OCI-LY7 (cell line): ENCODE measurements at regions not wholly inside any gene's neighbourhood (a gene's known extent, or its start where the extent isn't known, plus 50 kb on each side); places are given as distances from the start of the nearest gene placed in this dataset.

Experiments used
- BruUV-seq: library from RNA; stranded (reverse); fragments of 400-500 nt; replicated peaks from 2 replicates; lab custom pipeline; 2021; lab: Mats Ljungman, UMichigan
- CTCF ChIA-PET: fragments of 300-600 bp; sonication (Branson Sonifier 250); formaldehyde crosslinking; loops from one replicate; lab custom pipeline; 2022; ENCODE audit warnings: antibody characterized with exemption; ENCODE audit not compliant: unreplicated experiment; lab: Charles Lee
- POLR2A ChIA-PET: fragments of 300-600 bp; sonication (Branson Sonifier 250); formaldehyde crosslinking; loops from one replicate; lab custom pipeline; 2022; ENCODE audit warnings: antibody characterized with exemption; lab: Charles Lee
- DNase-seq: peaks from one replicate; pipeline ENCODE4 v3.0.0-alpha.2; 2015; ENCODE audit warnings: low spot score
- H2AFZ ChIP-seq: fragments of 200-600 bp; sonication (generic), shearing (Covaris generic); 2 replicates; pipeline ENCODE4 v1.6.1; 2014; ENCODE audit warnings: mild to moderate bottlenecking, antibody characterized with exemption, low read length, moderate library complexity
- H3K27ac ChIP-seq: fragments of 200-600 bp; sonication (generic); 2 replicates; pipeline ENCODE4 v1.5.1; 2014; ENCODE audit warnings: mixed run types, low read depth, mild to moderate bottlenecking, moderate library complexity, low read length, inconsistent platforms; ENCODE audit not compliant: poor library complexity, severe bottlenecking
- H3K36me3 ChIP-seq: fragments of 200-600 bp; sonication (generic); 2 replicates; pipeline ENCODE4 v1.6.1; 2014; ENCODE audit warnings: mild to moderate bottlenecking, antibody characterized with exemption, low read length, moderate library complexity, mixed read lengths; ENCODE audit not compliant: insufficient read depth
- H3K4me1 ChIP-seq: fragments of 200-600 bp; sonication (generic); 2 replicates; pipeline ENCODE4 v1.5.1; 2014; ENCODE audit warnings: mild to moderate bottlenecking, low read length; ENCODE audit not compliant: insufficient read depth, poor library complexity, severe bottlenecking
- H3K4me2 ChIP-seq: fragments of 200-600 bp; sonication (generic); 2 replicates; pipeline ENCODE4 v1.6.1; 2014; ENCODE audit warnings: mild to moderate bottlenecking, low read length
- H3K4me3 ChIP-seq: fragments of 200-600 bp; sonication (generic); 2 replicates; pipeline ENCODE4 v1.5.1; 2014; ENCODE audit warnings: mild to moderate bottlenecking, low read depth, low read length; ENCODE audit not compliant: poor library complexity, severe bottlenecking
- H3K79me2 ChIP-seq: fragments of 200-600 bp; sonication (generic); 2 replicates; pipeline ENCODE4 v1.6.1; 2016; ENCODE audit warnings: low read depth, mild to moderate bottlenecking, low read length, moderate library complexity, mixed read lengths; ENCODE audit not compliant: insufficient read depth
- H3K9me2 ChIP-seq: fragments of 200-600 bp; sonication (generic); 2 replicates; pipeline ENCODE4 v1.6.1; 2016; ENCODE audit warnings: mild to moderate bottlenecking, low read length, mixed read lengths; ENCODE audit not compliant: insufficient read depth
- H3K9me3 ChIP-seq: fragments of 200-600 bp; sonication (generic); 2 replicates; pipeline ENCODE4 v1.6.1; 2014; ENCODE audit warnings: mild to moderate bottlenecking, mixed run types, low read length, mixed read lengths
- H4K20me1 ChIP-seq: fragments of 200-600 bp; sonication (generic); 2 replicates; pipeline ENCODE4 v1.6.1; 2014; ENCODE audit warnings: mild to moderate bottlenecking, antibody characterized with exemption, low read length, moderate library complexity, mixed read lengths; ENCODE audit not compliant: insufficient read depth
- EZH2phosphoT487 ChIP-seq: fragments of 200-600 bp; sonication (generic); IDR thresholded peaks from 2 replicates; pipeline ENCODE4 v1.6.1; 2018; ENCODE audit warnings: low read depth, borderline replicate concordance, mild to moderate bottlenecking, mixed run types, antibody characterized with exemption, low read length, moderate library complexity, mixed read lengths
- intact Hi-C: fragments of 100-400 bp; cut with micrococcal nuclease; formaldehyde crosslinking; loops from one replicate; pipeline ENCODE4 v1.10.0; 2022; ENCODE audit not compliant: unreplicated experiment
- TF ChIP-seq, protein P1 (sequence below): fragments of 200-600 bp; sonication (generic); conservative IDR thresholded peaks from 2 replicates; pipeline ENCODE4 v1.5.1; 2014; ENCODE audit warnings: mild to moderate bottlenecking, antibody characterized with exemption, low read length, moderate library complexity, mixed read lengths

DNA sequence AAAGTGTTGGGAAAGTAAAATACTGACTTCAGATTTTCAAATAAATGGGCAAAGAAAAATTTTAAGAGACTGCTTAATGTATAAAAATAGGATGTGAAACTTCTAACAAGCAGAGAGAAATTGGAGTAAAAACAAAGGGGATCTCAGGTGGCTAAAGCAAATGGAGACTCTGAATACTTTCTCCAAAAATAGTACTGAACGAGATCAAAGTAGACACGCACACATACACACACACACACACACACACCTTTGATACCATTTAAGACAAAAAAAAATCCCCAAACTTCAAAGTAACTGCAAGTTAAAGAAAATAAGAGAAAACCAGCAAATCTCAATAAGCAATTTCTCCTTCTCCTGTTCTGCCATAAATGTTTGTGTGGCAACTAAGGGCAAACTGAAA is 307.3 kb downstream of the CRPPA start:
- H2AFZ ChIP-seq: no peak overlapping the region
- intact Hi-C loops: loop anchor here (10.0 kb wide), 1 partner anchor 451 kb away; no protein-coding TSS in a partner anchor
- H3K36me3 ChIP-seq: no peaks in the 10 kb centered on the region
- CTCF ChIA-PET: no interaction called here
- no peaks in the 10 kb centered on the region for H3K79me2 ChIP-seq
- H3K4me1 ChIP-seq: no peaks in the 10 kb centered on the region
- no peaks in the 10 kb centered on the region for H4K20me1 ChIP-seq
- no peaks in the 10 kb centered on the region for H3K9me2 ChIP-seq
- POLR2A ChIA-PET: no interaction called here
- no peak overlapping the region for H3K4me2 ChIP-seq
- peak; percentile 2 for DNase-seq
- no peak overlapping the region for H3K27ac ChIP-seq
- H3K4me3 ChIP-seq: no peak overlapping the region
- no TSS peak for BruUV-seq
- TF ChIP-seq EZH2phosphoT487: no peak
- TF ChIP-seq, protein P1, sequence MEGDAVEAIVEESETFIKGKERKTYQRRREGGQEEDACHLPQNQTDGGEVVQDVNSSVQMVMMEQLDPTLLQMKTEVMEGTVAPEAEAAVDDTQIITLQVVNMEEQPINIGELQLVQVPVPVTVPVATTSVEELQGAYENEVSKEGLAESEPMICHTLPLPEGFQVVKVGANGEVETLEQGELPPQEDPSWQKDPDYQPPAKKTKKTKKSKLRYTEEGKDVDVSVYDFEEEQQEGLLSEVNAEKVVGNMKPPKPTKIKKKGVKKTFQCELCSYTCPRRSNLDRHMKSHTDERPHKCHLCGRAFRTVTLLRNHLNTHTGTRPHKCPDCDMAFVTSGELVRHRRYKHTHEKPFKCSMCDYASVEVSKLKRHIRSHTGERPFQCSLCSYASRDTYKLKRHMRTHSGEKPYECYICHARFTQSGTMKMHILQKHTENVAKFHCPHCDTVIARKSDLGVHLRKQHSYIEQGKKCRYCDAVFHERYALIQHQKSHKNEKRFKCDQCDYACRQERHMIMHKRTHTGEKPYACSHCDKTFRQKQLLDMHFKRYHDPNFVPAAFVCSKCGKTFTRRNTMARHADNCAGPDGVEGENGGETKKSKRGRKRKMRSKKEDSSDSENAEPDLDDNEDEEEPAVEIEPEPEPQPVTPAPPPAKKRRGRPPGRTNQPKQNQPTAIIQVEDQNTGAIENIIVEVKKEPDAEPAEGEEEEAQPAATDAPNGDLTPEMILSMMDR: no peak
- H3K9me3 ChIP-seq: no peaks in the 10 kb centered on the region

DNA sequence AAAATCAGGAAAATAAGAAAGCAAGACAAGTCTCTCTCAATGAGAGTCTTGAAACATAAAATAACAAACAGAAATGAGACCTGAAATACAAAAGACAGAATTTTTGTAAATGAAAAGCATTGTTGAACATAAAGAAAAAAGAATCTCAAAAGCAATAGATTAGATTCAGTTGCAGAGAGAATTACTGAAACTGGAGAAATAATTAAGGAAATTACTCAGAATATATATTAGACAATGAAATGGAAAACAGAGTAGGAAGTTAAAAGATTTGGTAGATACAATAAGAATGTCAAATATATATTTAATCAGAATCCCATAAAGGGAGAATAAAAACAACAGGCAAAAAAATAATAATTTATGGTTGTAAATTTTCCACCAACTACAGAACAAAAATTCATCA is 308.3 kb downstream of the CRPPA start:
- Histone ChIP-seq H3K79me2 (no peaks in the 10 kb centered on the region), H3K9me3 (no peaks in the 10 kb centered on the region), H4K20me1 (no peaks in the 10 kb centered on the region), H3K36me3 (no peaks in the 10 kb centered on the region), H3K9me2 (no peaks in the 10 kb centered on the region), H3K4me3 (no peak overlapping the region), H3K4me1 (no peaks in the 10 kb centered on the region), H3K4me2 (no peak overlapping the region), H2AFZ (no peak overlapping the region), H3K27ac (no peak overlapping the region)
- POLR2A ChIA-PET: no interaction called here
- intact Hi-C loops: loop anchor here (10.0 kb wide), 1 partner anchor 452 kb away; no protein-coding TSS in a partner anchor
- no peak for DNase-seq
- BruUV-seq: no TSS peak
- TF ChIP-seq EZH2phosphoT487: no peak
- TF ChIP-seq, protein P1: no peak
- CTCF ChIA-PET: no interaction called here

DNA sequence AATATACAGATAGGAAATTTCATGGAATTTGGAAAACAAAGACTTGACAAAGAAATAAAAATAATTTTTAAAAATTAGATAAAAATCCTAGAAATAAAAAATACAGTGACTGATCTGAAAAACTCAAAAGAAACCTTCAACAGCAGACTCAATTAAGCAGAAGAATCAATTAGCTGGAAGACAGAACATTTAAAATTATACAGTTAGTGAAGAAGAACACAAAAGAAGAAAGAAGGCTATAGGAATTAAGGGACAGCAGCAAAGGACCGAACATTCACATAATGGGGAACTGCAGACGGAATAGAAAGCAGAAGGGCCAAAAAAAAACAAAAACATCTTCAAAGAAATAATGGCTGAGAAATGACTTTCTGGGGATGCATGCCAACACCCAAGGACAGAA is 314.5 kb downstream of the CRPPA start:
- BruUV-seq: no TSS peak
- no peak overlapping the region for H3K4me2 ChIP-seq
- H3K79me2 ChIP-seq: no peaks in the 10 kb centered on the region
- intact Hi-C loops: no loop called here
- H3K4me1 ChIP-seq: no peaks in the 10 kb centered on the region
- DNase-seq: no peak
- H2AFZ ChIP-seq: no peak overlapping the region
- H3K4me3 ChIP-seq: no peak overlapping the region
- no peaks in the 10 kb centered on the region for H4K20me1 ChIP-seq
- H3K9me2 ChIP-seq: no peaks in the 10 kb centered on the region
- no peak overlapping the region for H3K27ac ChIP-seq
- POLR2A ChIA-PET: no interaction called here
- CTCF ChIA-PET: no interaction called here
- no peak for TF ChIP-seq EZH2phosphoT487
- TF ChIP-seq, protein P1: no peak
- peaks cover 6% of the 10 kb centered on the region for H3K9me3 ChIP-seq
- no peaks in the 10 kb centered on the region for H3K36me3 ChIP-seq
